Panc1 (cell line): ENCODE measurements at regions not wholly inside any gene's neighbourhood (a gene's known extent, or its start where the extent isn't known, plus 50 kb on each side); places are given as distances from the start of the nearest gene placed in this dataset.

Experiments
- ATAC-seq: fragments of 200-7000 bp; cut with Tn5 transposase; 2 replicates; pipeline ENCODE4 v1.9.1; 2020; ENCODE audit warnings: mild to moderate bottlenecking, moderate library complexity
- BruUV-seq: library from RNA; stranded (reverse); fragments of 400-500 nt; replicated peaks from 2 replicates; lab custom pipeline; 2021; lab: Mats Ljungman, UMichigan
- CTCF ChIA-PET: fragments of 300-600 bp; sonication (Branson Sonifier 250); formaldehyde crosslinking; loops from one replicate; lab custom pipeline; 2022; ENCODE audit warnings: antibody characterized with exemption; lab: Charles Lee
- POLR2A ChIA-PET: fragments of 300-600 bp; sonication (Branson Sonifier 250); formaldehyde crosslinking; loops from one replicate; lab custom pipeline; 2022; ENCODE audit warnings: antibody characterized with exemption; lab: Charles Lee
- DNase-seq: peaks from one replicate; pipeline ENCODE4 v3.0.0-alpha.2; 2010; ENCODE audit warnings: low read depth, low spot score
- H3K27ac ChIP-seq: 2 replicates; pipeline ENCODE4 v1.5.1; 2011; ENCODE audit warnings: mild to moderate bottlenecking, low read length, inconsistent platforms
- H3K27me3 ChIP-seq: fragments of 200-500 bp; sonication (Bioruptor generic); 2 replicates; pipeline ENCODE4 v1.6.0; 2014; ENCODE audit warnings: low read length, inconsistent platforms; ENCODE audit not compliant: control insufficient read depth, insufficient read depth
- H3K36me3 ChIP-seq: fragments of 200-500 bp; sonication (Bioruptor generic); 2 replicates; pipeline ENCODE4 v1.5.1; 2014; ENCODE audit warnings: inconsistent platforms, mild to moderate bottlenecking, low read length, moderate library complexity; ENCODE audit not compliant: control insufficient read depth, insufficient read depth
- H3K4me1 ChIP-seq: 2 replicates; pipeline ENCODE4 v1.5.1; 2011; ENCODE audit warnings: inconsistent platforms, mild to moderate bottlenecking, low read length, moderate library complexity; ENCODE audit not compliant: control insufficient read depth, insufficient read depth
- H3K4me3 ChIP-seq, 2 experiments: 2 replicates each; pipeline ENCODE4 v1.5.1; 2011 to 2012; ENCODE audit warnings: low read depth in 2 of 2, low read length in 2 of 2, mild to moderate bottlenecking in 2 of 2, inconsistent platforms in 1 of 2, moderate library complexity in 1 of 2
- H3K9me3 ChIP-seq: fragments of 200-500 bp; sonication (Bioruptor generic); 2 replicates; pipeline ENCODE4 v1.5.1; 2014; ENCODE audit warnings: low read depth, mild to moderate bottlenecking, inconsistent platforms, low read length, moderate library complexity; ENCODE audit not compliant: control insufficient read depth, insufficient read depth
- POLR2AphosphoS5 ChIP-seq: IDR thresholded peaks from 2 replicates; pipeline ENCODE4 v1.6.1; 2012; ENCODE audit warnings: mild to moderate bottlenecking, low read depth, low read length, moderate library complexity
- SIN3A ChIP-seq: IDR thresholded peaks from 2 replicates; pipeline ENCODE4 v1.6.1; 2012; ENCODE audit warnings: low read depth, mild to moderate bottlenecking, low read length, moderate library complexity, borderline replicate concordance; ENCODE audit not compliant: insufficient read depth
- TCF7L2 ChIP-seq: IDR thresholded peaks from 2 replicates; pipeline ENCODE4 v1.6.1; 2011; ENCODE audit warnings: mild to moderate bottlenecking, low read depth, low read length, inconsistent platforms
- in situ Hi-C: cut with HindIII; loops from 2 replicates; pipeline ENCODE4 v1.10.0; 2016; ENCODE audit warnings: low sequenced_read_pairs, low pct_unique_long_range_greater_than_20kb
- intact Hi-C: fragments of 100-400 bp; cut with micrococcal nuclease; formaldehyde crosslinking; loops from one replicate; pipeline ENCODE4 v1.10.0; 2022; ENCODE audit not compliant: unreplicated experiment
- TF ChIP-seq, protein P1 (sequence below): fragments of 450-650 bp; IDR thresholded peaks from 2 replicates; pipeline ENCODE4 v1.5.1; 2017; ENCODE audit warnings: mild to moderate bottlenecking
- TF ChIP-seq, protein P2 (sequence below), 2 experiments: IDR thresholded peaks; 2 replicates each; pipeline ENCODE4 v1.6.1; 2011 to 2012; ENCODE audit warnings: low read depth in 2 of 2, control low read depth in 1 of 2, low read length in 1 of 2, mild to moderate bottlenecking in 1 of 2, moderate library complexity in 1 of 2; ENCODE audit not compliant: insufficient read depth in 1 of 2

DNA sequence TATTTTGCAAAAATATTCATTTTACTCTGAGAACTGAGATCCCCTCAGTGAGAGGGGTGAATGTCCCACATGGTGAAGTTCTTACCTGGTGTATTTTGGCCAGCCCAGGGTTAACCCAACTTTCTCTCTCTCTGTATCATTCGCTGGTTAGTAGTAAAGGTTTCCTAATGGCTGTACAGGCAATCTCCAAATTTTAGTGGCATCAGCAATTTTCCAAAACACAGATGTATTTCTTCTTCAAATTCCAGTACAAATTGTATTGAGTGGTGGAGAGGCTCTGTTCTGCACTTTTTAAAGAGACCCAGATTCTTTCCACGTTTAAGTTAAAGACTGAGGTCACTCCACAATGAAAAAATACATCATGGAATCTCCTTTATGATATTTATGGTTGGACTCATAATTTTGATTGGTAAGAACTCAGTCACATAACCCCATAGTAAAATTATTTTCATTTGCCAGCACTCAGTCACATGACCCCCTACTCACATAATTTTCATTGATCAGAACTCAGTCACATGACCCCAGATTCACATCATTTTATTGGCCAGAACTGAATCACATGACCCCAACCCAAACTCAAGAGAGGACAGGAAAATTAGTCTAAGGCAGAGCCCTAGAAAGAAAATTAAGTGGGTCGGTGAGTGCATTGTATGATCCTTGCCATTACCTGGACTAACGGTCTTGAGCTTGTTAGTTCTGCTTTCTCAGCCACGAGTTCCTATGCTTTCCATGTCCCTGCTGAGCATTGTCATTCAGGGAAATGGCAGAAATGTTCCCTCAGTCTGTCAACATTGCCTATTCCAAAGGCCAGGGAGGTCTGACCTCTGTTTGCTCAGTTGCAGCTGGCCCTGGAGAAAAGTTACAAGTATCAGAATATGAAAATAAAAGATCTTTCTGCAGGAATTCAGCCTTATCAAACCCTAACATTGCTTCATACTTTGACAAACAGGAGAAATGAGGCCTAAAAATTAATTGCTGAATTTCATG, 1536.2 kb downstream of the AACS start:
- DNase-seq (no peak), ATAC-seq (no peak)
- ChIA-PET CTCF (no interaction called here), POLR2A (no interaction called here)
- in situ Hi-C loops, result no loop called here
- intact Hi-C loops, result no loop called here
- Histone ChIP-seq H3K27ac (no peak overlapping the region), H3K9me3 (no peaks in the 10 kb centered on the region), H3K4me1 (no peaks in the 10 kb centered on the region), H3K27me3 (no peaks in the 10 kb centered on the region), H3K36me3 (no peaks in the 10 kb centered on the region), H3K4me3 (no peak overlapping the region)
- TF ChIP-seq, protein P1, sequence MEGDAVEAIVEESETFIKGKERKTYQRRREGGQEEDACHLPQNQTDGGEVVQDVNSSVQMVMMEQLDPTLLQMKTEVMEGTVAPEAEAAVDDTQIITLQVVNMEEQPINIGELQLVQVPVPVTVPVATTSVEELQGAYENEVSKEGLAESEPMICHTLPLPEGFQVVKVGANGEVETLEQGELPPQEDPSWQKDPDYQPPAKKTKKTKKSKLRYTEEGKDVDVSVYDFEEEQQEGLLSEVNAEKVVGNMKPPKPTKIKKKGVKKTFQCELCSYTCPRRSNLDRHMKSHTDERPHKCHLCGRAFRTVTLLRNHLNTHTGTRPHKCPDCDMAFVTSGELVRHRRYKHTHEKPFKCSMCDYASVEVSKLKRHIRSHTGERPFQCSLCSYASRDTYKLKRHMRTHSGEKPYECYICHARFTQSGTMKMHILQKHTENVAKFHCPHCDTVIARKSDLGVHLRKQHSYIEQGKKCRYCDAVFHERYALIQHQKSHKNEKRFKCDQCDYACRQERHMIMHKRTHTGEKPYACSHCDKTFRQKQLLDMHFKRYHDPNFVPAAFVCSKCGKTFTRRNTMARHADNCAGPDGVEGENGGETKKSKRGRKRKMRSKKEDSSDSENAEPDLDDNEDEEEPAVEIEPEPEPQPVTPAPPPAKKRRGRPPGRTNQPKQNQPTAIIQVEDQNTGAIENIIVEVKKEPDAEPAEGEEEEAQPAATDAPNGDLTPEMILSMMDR, result no peak
- TF ChIP-seq POLR2AphosphoS5, result no peak
- no peak for TF ChIP-seq TCF7L2
- TF ChIP-seq, protein P2, sequence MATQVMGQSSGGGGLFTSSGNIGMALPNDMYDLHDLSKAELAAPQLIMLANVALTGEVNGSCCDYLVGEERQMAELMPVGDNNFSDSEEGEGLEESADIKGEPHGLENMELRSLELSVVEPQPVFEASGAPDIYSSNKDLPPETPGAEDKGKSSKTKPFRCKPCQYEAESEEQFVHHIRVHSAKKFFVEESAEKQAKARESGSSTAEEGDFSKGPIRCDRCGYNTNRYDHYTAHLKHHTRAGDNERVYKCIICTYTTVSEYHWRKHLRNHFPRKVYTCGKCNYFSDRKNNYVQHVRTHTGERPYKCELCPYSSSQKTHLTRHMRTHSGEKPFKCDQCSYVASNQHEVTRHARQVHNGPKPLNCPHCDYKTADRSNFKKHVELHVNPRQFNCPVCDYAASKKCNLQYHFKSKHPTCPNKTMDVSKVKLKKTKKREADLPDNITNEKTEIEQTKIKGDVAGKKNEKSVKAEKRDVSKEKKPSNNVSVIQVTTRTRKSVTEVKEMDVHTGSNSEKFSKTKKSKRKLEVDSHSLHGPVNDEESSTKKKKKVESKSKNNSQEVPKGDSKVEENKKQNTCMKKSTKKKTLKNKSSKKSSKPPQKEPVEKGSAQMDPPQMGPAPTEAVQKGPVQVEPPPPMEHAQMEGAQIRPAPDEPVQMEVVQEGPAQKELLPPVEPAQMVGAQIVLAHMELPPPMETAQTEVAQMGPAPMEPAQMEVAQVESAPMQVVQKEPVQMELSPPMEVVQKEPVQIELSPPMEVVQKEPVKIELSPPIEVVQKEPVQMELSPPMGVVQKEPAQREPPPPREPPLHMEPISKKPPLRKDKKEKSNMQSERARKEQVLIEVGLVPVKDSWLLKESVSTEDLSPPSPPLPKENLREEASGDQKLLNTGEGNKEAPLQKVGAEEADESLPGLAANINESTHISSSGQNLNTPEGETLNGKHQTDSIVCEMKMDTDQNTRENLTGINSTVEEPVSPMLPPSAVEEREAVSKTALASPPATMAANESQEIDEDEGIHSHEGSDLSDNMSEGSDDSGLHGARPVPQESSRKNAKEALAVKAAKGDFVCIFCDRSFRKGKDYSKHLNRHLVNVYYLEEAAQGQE (IDR thresholded peaks at IDR 0.05; ENCODE audit: insufficient read depth in 1 of 2, low read depth in 2 of 2, low read length in 1 of 2), result no peak
- no peak for TF ChIP-seq SIN3A
- BruUV-seq, result no TSS peak

DNA sequence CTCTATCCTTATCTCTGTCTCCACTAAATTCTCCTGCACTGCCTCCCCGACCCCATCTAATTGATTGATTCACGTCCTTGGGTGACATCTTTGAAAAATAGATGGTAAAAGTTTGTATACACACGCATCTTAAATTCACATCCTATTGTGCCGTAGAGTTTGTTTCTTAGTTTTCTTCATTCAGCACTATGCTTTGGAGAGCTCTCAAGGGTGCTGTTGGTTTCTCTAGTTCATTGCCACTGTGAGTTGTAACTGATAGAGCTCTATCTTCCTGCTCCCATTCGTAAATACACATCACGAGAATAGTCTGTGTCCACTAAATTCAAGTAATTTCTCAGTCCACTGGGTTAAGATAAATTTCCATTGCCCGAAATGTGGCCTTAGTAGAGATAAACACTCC, 1537.4 kb downstream of the AACS start:
- Histone ChIP-seq H3K4me3 (no peak overlapping the region), H3K9me3 (no peaks in the 10 kb centered on the region), H3K36me3 (no peaks in the 10 kb centered on the region), H3K27ac (no peak overlapping the region), H3K4me1 (no peaks in the 10 kb centered on the region), H3K27me3 (no peaks in the 10 kb centered on the region)
- CTCF ChIA-PET, result no interaction called here
- POLR2A ChIA-PET, result no interaction called here
- intact Hi-C loops (no loop called here), in situ Hi-C loops (no loop called here)
- TF ChIP-seq, protein P2 (IDR thresholded peaks at IDR 0.05; ENCODE audit: insufficient read depth in 1 of 2, low read depth in 2 of 2, low read length in 1 of 2), result no peak
- TF ChIP-seq, protein P1, result no peak
- TF ChIP-seq POLR2AphosphoS5 (no peak), TCF7L2 (no peak), SIN3A (no peak)
- ATAC-seq, result no peak
- no peak for DNase-seq
- no TSS peak for BruUV-seq
